ENCODE measurements at regions not wholly inside any gene's neighbourhood (a gene's known extent, or its start where the extent isn't known, plus 50 kb on each side); places are given as distances from the start of the nearest gene placed in this dataset.

- TF ChIP-seq CTCF (IDR thresholded peaks at IDR 0.05), result no peak
- Histone ChIP-seq H3K4me1 (no peaks in the 10 kb centered on the region), H3K27ac (no peak overlapping the region), H3K4me3 (no peak overlapping the region), H3K27me3 (no peaks in the 10 kb centered on the region), H3K9me3 (no peaks in the 10 kb centered on the region), H3K36me3 (no peaks in the 10 kb centered on the region)
- ATAC-seq (no peak), DNase-seq (no peak)
- intact Hi-C loops (cut with DNase I), result no loop called here
Observed at GRCh38 chr12:127236491-127236890, 1030.5 kb upstream of the TMEM132C start.

DNA sequence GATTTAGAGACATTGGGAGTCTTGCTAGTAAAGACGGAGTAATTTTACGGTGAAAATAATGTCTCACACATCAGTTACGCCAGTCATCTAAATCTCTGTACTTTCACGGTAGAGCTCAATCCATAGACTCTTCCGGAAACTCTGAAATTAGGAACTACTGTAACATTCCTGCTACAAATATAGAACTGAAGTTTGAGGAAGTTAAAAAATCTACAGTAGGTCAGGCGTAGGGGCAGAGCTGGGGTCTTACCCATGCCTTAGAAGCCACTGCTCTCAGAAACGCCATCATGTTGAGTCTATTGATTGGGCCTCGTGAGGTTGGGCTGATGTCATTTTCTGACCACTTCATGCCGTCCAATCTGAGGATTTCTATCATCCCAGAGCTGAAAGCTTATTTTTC is 1029.8 kb upstream of the TMEM132C start:
- no peak for TF ChIP-seq CTCF (IDR thresholded peaks at IDR 0.05)
- Histone ChIP-seq H3K27ac (peak overlapping the region; percentile 36), H3K9me3 (no peaks in the 10 kb centered on the region), H3K27me3 (no peaks in the 10 kb centered on the region), H3K4me1 (no peaks in the 10 kb centered on the region), H3K4me3 (no peak overlapping the region), H3K36me3 (no peaks in the 10 kb centered on the region)
- ATAC-seq (peak; percentile 61), DNase-seq (no peak)
- intact Hi-C loops (cut with DNase I), result no loop called here

DNA sequence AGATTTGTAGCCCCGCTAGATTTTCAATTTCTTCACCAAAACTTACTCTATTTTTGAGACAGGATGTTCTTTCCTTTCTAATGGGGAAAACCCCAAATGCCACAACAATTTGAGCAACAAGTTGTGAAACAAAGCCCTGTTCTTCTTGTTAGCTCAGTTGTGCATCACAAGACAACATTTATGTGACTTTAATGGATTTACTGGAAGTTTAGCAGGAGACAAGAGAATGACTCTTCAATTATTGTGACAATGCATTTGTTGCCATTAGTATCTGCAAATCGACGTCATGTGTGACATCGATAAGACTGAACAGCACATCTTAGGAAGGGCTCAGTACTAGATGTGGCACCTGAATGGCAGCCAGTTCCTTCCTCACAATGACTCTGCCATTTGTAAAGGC is 1028.9 kb upstream of the TMEM132C start:
- no peak for DNase-seq
- Histone ChIP-seq H3K27me3 (no peaks in the 10 kb centered on the region), H3K27ac (no peak overlapping the region), H3K4me1 (no peaks in the 10 kb centered on the region), H3K36me3 (no peaks in the 10 kb centered on the region), H3K4me3 (no peak overlapping the region), H3K9me3 (no peaks in the 10 kb centered on the region)
- peak; percentile 24 for ATAC-seq
- no peak for TF ChIP-seq CTCF (IDR thresholded peaks at IDR 0.05)
- intact Hi-C loops (cut with DNase I), result no loop called here

GRCh38 chr12:127239781-127240180 is 1027.2 kb upstream of the TMEM132C start:
- no peaks in the 10 kb centered on the region for H3K27me3 ChIP-seq
- intact Hi-C loops (cut with DNase I), result no loop called here

DNA sequence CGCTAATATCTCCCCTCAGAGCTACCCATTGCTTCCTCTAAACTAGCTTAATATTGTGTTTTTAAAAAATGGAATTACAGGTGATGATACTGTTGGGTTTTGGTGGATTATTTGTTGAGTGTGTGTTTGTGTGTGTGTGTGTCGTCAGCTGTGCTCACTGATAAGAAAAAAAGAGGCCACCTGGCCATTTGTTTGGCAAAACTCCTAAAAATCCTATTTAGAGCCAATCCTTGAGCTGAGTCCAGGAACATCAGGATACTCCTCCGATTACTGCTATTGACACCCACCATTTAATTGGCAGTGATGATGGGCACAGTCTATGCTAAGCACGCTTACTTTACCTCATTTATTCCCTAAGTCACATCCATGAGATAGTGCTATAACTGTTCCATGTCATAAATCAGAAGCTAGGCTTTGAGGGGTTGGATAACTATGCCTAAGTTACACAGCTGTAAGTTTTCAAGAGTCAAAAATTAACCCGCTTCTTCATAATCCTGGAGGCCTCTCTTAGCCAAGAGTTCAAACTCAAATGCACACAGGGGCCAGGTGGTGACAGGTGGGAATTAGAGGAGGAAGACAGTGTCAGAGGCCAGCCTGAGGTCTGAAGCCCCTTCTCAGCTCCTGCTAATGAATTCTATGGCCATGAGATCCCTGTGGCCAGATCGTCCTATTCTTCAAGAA is 1026.6 kb upstream of the TMEM132C start:
- no peaks in the 10 kb centered on the region for H3K9me3 ChIP-seq
- no peak for ATAC-seq
- no peak overlapping the region for H3K4me3 ChIP-seq
- H3K27ac ChIP-seq, result no peak overlapping the region
- no peak for TF ChIP-seq CTCF (IDR thresholded peaks at IDR 0.05)
- intact Hi-C loops (cut with DNase I), result no loop called here
- no peak for DNase-seq
- no peaks in the 10 kb centered on the region for H3K36me3 ChIP-seq
- H3K4me1 ChIP-seq, result no peaks in the 10 kb centered on the region
- H3K27me3 ChIP-seq, result no peaks in the 10 kb centered on the region

More at GRCh38 chr12:127239781-127240180, 1027.2 kb upstream of the TMEM132C start:
- DNase-seq, result no peak
- H3K27ac ChIP-seq, result no peak overlapping the region
- no peak for TF ChIP-seq CTCF (IDR thresholded peaks at IDR 0.05)
- no peak for ATAC-seq
- no peaks in the 10 kb centered on the region for H3K36me3 ChIP-seq
- no peaks in the 10 kb centered on the region for H3K4me1 ChIP-seq
- no peaks in the 10 kb centered on the region for H3K9me3 ChIP-seq
- no peak overlapping the region for H3K4me3 ChIP-seq

All from upper lobe of right lung (tissue), 1 donor.